Fibroblast of mammary gland (primary cell): ENCODE measurements at regions not wholly inside any gene's neighbourhood (a gene's known extent, or its start where the extent isn't known, plus 50 kb on each side); places are given as distances from the start of the nearest gene placed in this dataset.

ENCODE experiments used
- DNase-seq: peaks from one replicate; pipeline ENCODE4 v3.0.0-alpha.2; 2010; ENCODE audit warnings: low read depth
- H3K4me3 ChIP-seq: 2 replicates; pipeline ENCODE4 v1.5.1; 2011; ENCODE audit warnings: low read depth, mild to moderate bottlenecking, low read length, moderate library complexity; ENCODE audit not compliant: control insufficient read depth
- CTCF ChIP-seq: conservative IDR thresholded peaks from 2 replicates; pipeline ENCODE4 v1.5.1; 2011; ENCODE audit warnings: low read depth, low read length, inconsistent platforms; ENCODE audit not compliant: control insufficient read depth, insufficient read depth

- H3K4me3 ChIP-seq, result no peak overlapping the region
- DNase-seq, result no peak
- no peak for TF ChIP-seq CTCF
These were observed 441.0 kb downstream of the KLF12 start for GRCh38 chr13:73693215-73693614.

- DNase-seq, result no peak
- no peak overlapping the region for H3K4me3 ChIP-seq
- TF ChIP-seq CTCF, result no peak
These were observed 442.3 kb downstream of the KLF12 start for GRCh38 chr13:73691891-73692290.

- no peak overlapping the region for H3K4me3 ChIP-seq
- DNase-seq, result no peak
- TF ChIP-seq CTCF, result no peak
These were observed 446.3 kb downstream of the KLF12 start for GRCh38 chr13:73687929-73688328.

GRCh38 chr13:73687087-73687486 lies 447.1 kb downstream of the KLF12 start:
- TF ChIP-seq CTCF, result no peak
- no peak overlapping the region for H3K4me3 ChIP-seq
- DNase-seq, result no peak

GRCh38 chr13:73684750-73685149 lies 449.5 kb downstream of the KLF12 start:
- no peak overlapping the region for H3K4me3 ChIP-seq
- no peak for DNase-seq
- no peak for TF ChIP-seq CTCF

- TF ChIP-seq CTCF, result no peak
- DNase-seq, result no peak
- no peak overlapping the region for H3K4me3 ChIP-seq
These were observed 449.9 kb downstream of the KLF12 start for GRCh38 chr13:73684286-73684685.

- TF ChIP-seq CTCF, result no peak
- no peak for DNase-seq
These were observed 450.5 kb downstream of the KLF12 start for GRCh38 chr13:73683746-73684145.

More at GRCh38 chr13:73683746-73684145, 450.5 kb downstream of the KLF12 start:
- no peak overlapping the region for H3K4me3 ChIP-seq
